SK-N-SH (cell line): ENCODE measurements at regions not wholly inside any gene's neighbourhood (a gene's known extent, or its start where the extent isn't known, plus 50 kb on each side); places are given as distances from the start of the nearest gene placed in this dataset.

Experiments used
- CTCF ChIP-seq: fragments of 200-600 bp; sonication (generic); IDR thresholded peaks from 2 replicates; pipeline ENCODE4 v1.6.1; 2017; ENCODE audit warnings: antibody characterized with exemption, mild to moderate bottlenecking, moderate library complexity
- FOXJ3 ChIP-seq: sonication (generic); formaldehyde crosslinking; IDR thresholded peaks from 2 replicates; pipeline ENCODE4 v1.5.1; 2020; ENCODE audit warnings: mild to moderate bottlenecking, missing genetic modification reagents
- FOXM1 ChIP-seq: IDR thresholded peaks from 2 replicates; pipeline ENCODE4 v1.4.0; 2012; ENCODE audit warnings: low read depth, mild to moderate bottlenecking
- MAX ChIP-seq: IDR thresholded peaks from 2 replicates; pipeline ENCODE4 v1.4.0; 2012; ENCODE audit warnings: low read depth
- POLR2AphosphoS5 ChIP-seq: IDR thresholded peaks from 2 replicates; pipeline ENCODE4 v1.6.1; 2012; ENCODE audit warnings: low read depth, low read length
- RAD21 ChIP-seq: IDR thresholded peaks from 2 replicates; pipeline ENCODE4 v1.6.1; 2012; ENCODE audit warnings: mild to moderate bottlenecking, low read length
- RFX5 ChIP-seq: IDR thresholded peaks from 2 replicates; pipeline ENCODE4 v1.6.1; 2012; ENCODE audit warnings: mild to moderate bottlenecking, improper control_type of control experiment, low read length
- SIN3A ChIP-seq: IDR thresholded peaks from 2 replicates; pipeline ENCODE4 v1.6.1; 2012; ENCODE audit warnings: low read depth, mild to moderate bottlenecking, low read length, moderate library complexity, borderline replicate concordance
- SMC3 ChIP-seq: IDR thresholded peaks from 2 replicates; pipeline ENCODE4 v1.6.1; 2012; ENCODE audit warnings: low read depth, low read length, improper control_type of control experiment
- TCF12 ChIP-seq: IDR thresholded peaks from 2 replicates; pipeline ENCODE4 v1.4.0; 2012
- TEAD4 ChIP-seq: IDR thresholded peaks from 2 replicates; pipeline ENCODE4 v1.4.0; 2012; ENCODE audit warnings: mild to moderate bottlenecking, borderline replicate concordance; ENCODE audit not compliant: insufficient read depth
- TF ChIP-seq, protein P1 (sequence below): fragments of 150-350 bp; IDR thresholded peaks from 2 replicates; pipeline ENCODE4 v1.6.1; 2016; ENCODE audit warnings: mild to moderate bottlenecking, low read depth, low read length

DNA sequence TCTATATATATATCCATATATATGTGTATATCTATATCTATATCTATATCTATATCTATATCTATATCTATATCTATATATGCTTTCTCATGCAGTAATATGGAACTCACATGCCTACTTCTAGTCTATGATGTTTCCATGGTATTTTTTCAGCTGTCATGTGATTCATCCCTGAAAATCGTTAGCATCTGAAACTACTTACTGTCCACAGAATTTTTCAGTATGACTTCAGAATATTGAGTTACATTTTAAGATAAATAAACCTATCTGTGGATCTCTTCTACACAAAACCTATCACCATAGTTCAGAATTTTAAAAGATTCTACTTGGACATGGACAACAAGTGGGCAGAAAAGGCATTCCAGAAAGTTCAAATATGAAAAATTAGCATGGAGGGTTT lies 855.1 kb upstream of the INTU start:
- no peak for TF ChIP-seq FOXM1
- TF ChIP-seq CTCF, result no peak
- TF ChIP-seq FOXJ3 (CRISPR knock-in tag), result no peak
- TF ChIP-seq SMC3, result no peak
- TF ChIP-seq TEAD4, result no peak
- TF ChIP-seq SIN3A, result no peak
- no peak for TF ChIP-seq RAD21
- no peak for TF ChIP-seq MAX
- no peak for TF ChIP-seq RFX5
- TF ChIP-seq POLR2AphosphoS5, result no peak
- TF ChIP-seq TCF12, result peak; percentile 87
- TF ChIP-seq, protein P1, sequence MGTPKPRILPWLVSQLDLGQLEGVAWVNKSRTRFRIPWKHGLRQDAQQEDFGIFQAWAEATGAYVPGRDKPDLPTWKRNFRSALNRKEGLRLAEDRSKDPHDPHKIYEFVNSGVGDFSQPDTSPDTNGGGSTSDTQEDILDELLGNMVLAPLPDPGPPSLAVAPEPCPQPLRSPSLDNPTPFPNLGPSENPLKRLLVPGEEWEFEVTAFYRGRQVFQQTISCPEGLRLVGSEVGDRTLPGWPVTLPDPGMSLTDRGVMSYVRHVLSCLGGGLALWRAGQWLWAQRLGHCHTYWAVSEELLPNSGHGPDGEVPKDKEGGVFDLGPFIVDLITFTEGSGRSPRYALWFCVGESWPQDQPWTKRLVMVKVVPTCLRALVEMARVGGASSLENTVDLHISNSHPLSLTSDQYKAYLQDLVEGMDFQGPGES, result no peak
